ENCODE measurements at regions not wholly inside any gene's neighbourhood (a gene's known extent, or its start where the extent isn't known, plus 50 kb on each side); places are given as distances from the start of the nearest gene placed in this dataset.

- TF ChIP-seq TAF1 (IDR thresholded peaks at IDR 0.05; ENCODE audit: low read depth) (no peak), RAD21 (conservative IDR thresholded peaks at IDR 0.05) (no peak), EP300 (conservative IDR thresholded peaks at IDR 0.05; ENCODE audit: poor library complexity, severe bottlenecking) (no peak), REST (IDR thresholded peaks at IDR 0.05; ENCODE audit: borderline replicate concordance) (no peak), CTCF (IDR thresholded peaks at IDR 0.05; ENCODE audit: poor library complexity, severe bottlenecking) (no peak), EZH2 (IDR thresholded peaks at IDR 0.05; ENCODE audit: borderline replicate concordance, insufficient read depth, low read length, poor library complexity, severe bottlenecking) (no peak), SMC3 (conservative IDR thresholded peaks at IDR 0.05; ENCODE audit: poor library complexity) (no peak), MXI1 (conservative IDR thresholded peaks at IDR 0.05; ENCODE audit: poor library complexity, severe bottlenecking) (no peak)
Measured at GRCh38 chr3:23648996-23649395, 156.8 kb upstream of the UBE2E1 start.

Data from neural cell (in vitro differentiated cells).